OCI-LY3 (cell line): ENCODE measurements at regions not wholly inside any gene's neighbourhood (a gene's known extent, or its start where the extent isn't known, plus 50 kb on each side); places are given as distances from the start of the nearest gene placed in this dataset.

Experiments used
- H2AFZ ChIP-seq: fragments of 200-600, 300-600 bp; shearing (Covaris generic); 2 replicates; pipeline ENCODE4 v1.6.0; 2014; ENCODE audit warnings: antibody characterized with exemption, low read depth, low read length
- H3K27ac ChIP-seq: fragments of 200-600, 300-600 bp; sonication (generic); 2 replicates; pipeline ENCODE4 v1.5.1; 2014; ENCODE audit warnings: mild to moderate bottlenecking, low read length, moderate library complexity, mixed read lengths
- H3K27me3 ChIP-seq: fragments of 200-600, 300-600 bp; sonication (generic); 2 replicates; pipeline ENCODE4 v1.6.1; 2014; ENCODE audit warnings: low read depth, low read length, mixed read lengths
- H3K36me3 ChIP-seq: fragments of 200-600, 300-600 bp; sonication (generic); replicated peaks from 2 replicates; pipeline ENCODE3; 2014; ENCODE audit warnings: low read depth, low read length, mixed read lengths
- H3K4me1 ChIP-seq: fragments of 300-600, 200-600 bp; sonication (generic); 2 replicates; pipeline ENCODE4 v1.6.1; 2014; ENCODE audit warnings: low read length, mixed read lengths
- H3K4me2 ChIP-seq: fragments of 200-600, 300-600 bp; sonication (generic); 2 replicates; pipeline ENCODE4 v1.6.1; 2014; ENCODE audit warnings: low read length, mixed read lengths
- H3K4me3 ChIP-seq: fragments of 300-600, 200-600 bp; sonication (generic); 2 replicates; pipeline ENCODE4 v1.5.1; 2014; ENCODE audit warnings: antibody characterized with exemption, mild to moderate bottlenecking, low read length, moderate library complexity
- H3K79me2 ChIP-seq: fragments of 300-600, 200-600 bp; shearing (Covaris generic); 2 replicates; pipeline ENCODE4 v1.6.1; 2014; ENCODE audit warnings: mild to moderate bottlenecking, low read length, mixed read lengths
- H3K9ac ChIP-seq: fragments of 300-600, 200-600 bp; shearing (Covaris generic); 2 replicates; pipeline ENCODE4 v1.6.0; 2014; ENCODE audit warnings: mild to moderate bottlenecking, low read length, moderate library complexity
- H3K9me3 ChIP-seq: fragments of 200-600, 300-600 bp; shearing (Covaris generic); 2 replicates; pipeline ENCODE4 v1.6.1; 2014; ENCODE audit warnings: low read length, mixed read lengths; ENCODE audit not compliant: insufficient read depth
- H4K20me1 ChIP-seq: fragments of 200-600, 300-600 bp; sonication (generic); 2 replicates; pipeline ENCODE4 v1.6.1; 2016; ENCODE audit warnings: low read length, mixed read lengths; ENCODE audit not compliant: insufficient read depth
- CTCF ChIP-seq: fragments of 200-600, 300-600 bp; sonication (generic); IDR thresholded peaks from 2 replicates; pipeline ENCODE4 v1.5.1; 2014; ENCODE audit warnings: antibody characterized with exemption, low read length, low read depth
- EZH2phosphoT487 ChIP-seq: fragments of 200-600 bp; shearing (Covaris generic); IDR thresholded peaks from 2 replicates; pipeline ENCODE4 v1.6.1; 2018; ENCODE audit warnings: antibody characterized with exemption, mixed run types, low read depth

GRCh38 chr12:93108985-93109384 lies 179.9 kb upstream of the EEA1 start:
- H2AFZ ChIP-seq: no peak overlapping the region
- no peak for TF ChIP-seq CTCF
- no peak for TF ChIP-seq EZH2phosphoT487
- no peak overlapping the region for H3K9ac ChIP-seq
- no peaks in the 10 kb centered on the region for H3K36me3 ChIP-seq
- H3K27ac ChIP-seq: no peak overlapping the region
- no peaks in the 10 kb centered on the region for H4K20me1 ChIP-seq
- no peaks in the 10 kb centered on the region for H3K9me3 ChIP-seq
- H3K27me3 ChIP-seq: peaks cover 3% of the 10 kb centered on the region; the same call in 1 of the 2 replicates
- no peaks in the 10 kb centered on the region for H3K79me2 ChIP-seq
- no peak overlapping the region for H3K4me2 ChIP-seq
- H3K4me1 ChIP-seq: peaks cover 5% of the 10 kb centered on the region
- H3K4me3 ChIP-seq: no peak overlapping the region

DNA sequence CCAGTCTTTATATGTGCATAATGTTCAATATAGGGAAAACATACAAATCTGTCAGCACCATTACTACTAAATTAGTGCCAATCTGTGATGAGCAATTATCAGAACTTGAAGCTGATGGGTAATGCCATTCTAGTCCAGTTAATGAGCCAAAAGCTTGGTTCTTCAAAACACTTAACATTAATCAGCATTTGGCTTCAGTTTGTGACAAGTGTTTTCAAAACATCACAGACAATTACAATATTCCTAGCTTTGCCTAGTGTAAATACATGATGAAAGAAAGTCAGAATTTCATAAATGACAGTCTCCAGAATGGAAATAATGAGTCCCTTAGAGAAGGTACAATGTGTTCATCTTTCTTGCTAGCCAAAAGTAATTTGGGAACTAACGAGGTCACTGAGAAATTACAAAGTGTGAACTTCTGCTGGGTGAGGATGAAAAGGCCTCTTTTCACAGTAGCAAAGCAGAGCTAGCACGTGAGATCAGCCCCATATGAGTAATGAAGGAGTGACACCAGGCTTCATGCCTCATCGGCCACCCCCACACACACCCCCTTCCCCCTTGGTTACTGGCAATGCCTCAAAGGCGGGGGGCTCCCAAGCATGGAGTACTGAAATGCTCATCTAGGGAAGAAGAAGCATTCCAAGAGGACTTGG lies 180.6 kb upstream of the EEA1 start:
- H3K4me2 ChIP-seq: no peak overlapping the region
- no peaks in the 10 kb centered on the region for H3K79me2 ChIP-seq
- H3K27ac ChIP-seq: no peak overlapping the region
- H3K9ac ChIP-seq: no peak overlapping the region
- no peak overlapping the region for H3K4me3 ChIP-seq
- H3K36me3 ChIP-seq: no peaks in the 10 kb centered on the region
- H4K20me1 ChIP-seq: no peaks in the 10 kb centered on the region
- no peak overlapping the region for H2AFZ ChIP-seq
- H3K27me3 ChIP-seq: peaks cover 3% of the 10 kb centered on the region; the same call in 1 of the 2 replicates
- TF ChIP-seq EZH2phosphoT487 (no peak), CTCF (no peak)
- no peaks in the 10 kb centered on the region for H3K9me3 ChIP-seq
- H3K4me1 ChIP-seq: peaks cover 5% of the 10 kb centered on the region

DNA sequence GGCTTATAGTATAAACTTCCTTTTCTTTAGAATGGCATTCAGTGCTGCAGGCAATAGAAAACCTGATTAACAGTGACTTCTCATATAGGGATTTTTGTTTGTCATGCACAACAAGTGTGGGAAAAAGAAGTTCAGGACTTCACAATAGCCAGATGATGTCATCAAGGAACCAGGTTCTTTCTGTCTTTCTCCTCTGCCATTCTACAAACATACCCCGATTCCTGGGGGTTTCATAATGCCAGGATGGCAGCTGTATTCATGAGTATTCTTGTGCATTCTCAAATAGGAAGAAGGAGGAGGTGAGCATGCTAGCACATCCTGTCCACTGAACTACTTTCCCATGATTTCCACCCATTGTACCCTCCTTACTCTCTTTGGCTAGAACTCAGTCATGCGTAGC lies 182.7 kb upstream of the EEA1 start:
- Histone ChIP-seq H3K36me3 (no peaks in the 10 kb centered on the region), H3K9me3 (no peaks in the 10 kb centered on the region), H3K4me3 (no peak overlapping the region), H3K4me2 (no peak overlapping the region), H3K9ac (no peak overlapping the region), H3K27ac (no peak overlapping the region), H3K79me2 (no peaks in the 10 kb centered on the region), H2AFZ (no peak overlapping the region), H3K27me3 (peaks cover 3% of the 10 kb centered on the region; the same call in 1 of the 2 replicates), H3K4me1 (peaks cover 5% of the 10 kb centered on the region), H4K20me1 (no peaks in the 10 kb centered on the region)
- TF ChIP-seq EZH2phosphoT487 (no peak), CTCF (no peak)

DNA sequence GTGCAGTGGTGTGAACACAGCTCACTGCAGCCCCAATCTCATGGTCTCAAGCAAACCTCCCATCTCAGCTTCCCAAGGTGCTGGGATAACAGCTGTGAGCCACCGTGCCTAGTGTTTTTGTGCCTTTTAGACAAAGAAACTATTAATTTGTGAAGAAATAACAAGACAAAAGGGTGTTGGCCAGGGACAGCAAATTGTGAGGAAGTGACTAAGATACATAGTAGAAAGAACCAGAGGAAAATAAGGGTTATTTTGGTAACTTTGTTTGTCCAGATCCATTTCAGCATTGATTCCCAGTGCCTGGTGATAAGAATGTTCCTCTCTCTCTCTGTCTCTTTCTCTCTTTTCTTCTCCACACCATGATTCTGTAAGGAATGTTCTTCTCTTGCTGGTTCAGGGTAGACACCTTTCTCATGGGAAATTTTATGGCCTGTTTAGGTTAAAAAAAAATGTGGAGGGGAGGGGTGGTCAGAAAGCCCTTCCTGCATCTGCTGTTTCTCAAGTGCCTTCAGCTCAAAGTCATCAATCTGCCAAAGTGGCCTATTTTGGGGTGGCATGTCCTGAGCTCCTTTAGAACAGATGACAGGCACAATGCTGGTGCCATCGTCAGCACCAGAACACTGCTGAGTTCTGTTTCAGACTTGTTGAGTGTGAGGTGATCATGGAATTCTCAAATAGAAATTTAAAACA lies 184.4 kb upstream of the EEA1 start:
- TF ChIP-seq CTCF: no peak
- TF ChIP-seq EZH2phosphoT487: no peak
- Histone ChIP-seq H3K27ac (no peak overlapping the region), H2AFZ (no peak overlapping the region), H3K79me2 (no peaks in the 10 kb centered on the region), H3K4me1 (peaks cover 5% of the 10 kb centered on the region), H3K4me3 (no peak overlapping the region), H3K36me3 (no peaks in the 10 kb centered on the region), H3K4me2 (no peak overlapping the region), H3K27me3 (0 out of 2 replicates have a peak, but pooled peaks cover 2% of the 10 kb centered on the region), H4K20me1 (no peaks in the 10 kb centered on the region), H3K9me3 (no peaks in the 10 kb centered on the region), H3K9ac (no peak overlapping the region)
